GM19023 (cell line): ENCODE measurements at regions not wholly inside any gene's neighbourhood (a gene's known extent, or its start where the extent isn't known, plus 50 kb on each side); places are given as distances from the start of the nearest gene placed in this dataset.

Experiments
- ATAC-seq: cut with Tn5 transposase; IDR thresholded peaks from one replicate; pipeline ENCODE4 v1.9.1; 2021; ENCODE audit warnings: mild to moderate bottlenecking, moderate library complexity; ENCODE audit not compliant: unreplicated experiment

DNA sequence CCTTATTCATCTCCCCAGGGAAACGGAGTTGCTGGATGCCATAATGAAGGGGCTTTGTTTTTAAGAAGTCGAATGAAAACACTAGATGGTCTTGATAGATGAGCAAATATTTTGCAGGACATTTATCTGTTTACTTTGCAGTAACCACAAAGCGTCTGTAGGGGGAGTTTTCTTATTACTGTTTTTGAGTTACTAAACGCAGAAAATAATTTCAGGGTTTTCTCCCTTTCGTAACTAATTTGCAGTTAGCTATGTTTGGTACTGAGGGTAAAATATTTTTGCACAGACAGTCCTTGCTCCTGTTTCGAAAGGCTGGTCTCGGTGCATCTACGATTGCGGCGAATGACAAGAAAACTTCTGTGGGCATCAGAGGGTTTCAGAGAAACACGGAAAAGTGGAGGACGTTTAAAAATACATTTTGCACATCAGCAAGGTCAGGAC lies 505.6 kb upstream of the MKI67 start:
- ATAC-seq = no peak

DNA sequence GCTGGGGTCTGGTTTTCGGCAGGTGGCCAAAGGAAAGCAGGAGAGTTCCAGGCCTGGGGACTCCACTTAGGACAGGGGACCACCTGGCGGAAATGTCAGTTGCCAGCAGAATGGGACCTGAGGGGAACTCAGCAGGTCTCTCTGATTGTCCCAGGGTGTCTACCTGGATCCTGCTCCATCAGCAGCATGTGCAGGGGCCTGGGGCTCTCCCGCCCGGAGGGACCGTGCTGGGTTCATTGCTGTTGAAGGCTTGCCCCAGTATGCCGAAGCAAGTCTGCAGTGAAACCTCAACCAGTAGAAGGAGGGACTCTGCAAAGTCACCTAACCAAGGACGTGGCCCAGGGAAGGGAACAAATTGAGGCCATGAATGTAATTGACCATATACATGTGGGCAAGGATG lies 506.5 kb upstream of the MKI67 start:
- no peak for ATAC-seq

DNA sequence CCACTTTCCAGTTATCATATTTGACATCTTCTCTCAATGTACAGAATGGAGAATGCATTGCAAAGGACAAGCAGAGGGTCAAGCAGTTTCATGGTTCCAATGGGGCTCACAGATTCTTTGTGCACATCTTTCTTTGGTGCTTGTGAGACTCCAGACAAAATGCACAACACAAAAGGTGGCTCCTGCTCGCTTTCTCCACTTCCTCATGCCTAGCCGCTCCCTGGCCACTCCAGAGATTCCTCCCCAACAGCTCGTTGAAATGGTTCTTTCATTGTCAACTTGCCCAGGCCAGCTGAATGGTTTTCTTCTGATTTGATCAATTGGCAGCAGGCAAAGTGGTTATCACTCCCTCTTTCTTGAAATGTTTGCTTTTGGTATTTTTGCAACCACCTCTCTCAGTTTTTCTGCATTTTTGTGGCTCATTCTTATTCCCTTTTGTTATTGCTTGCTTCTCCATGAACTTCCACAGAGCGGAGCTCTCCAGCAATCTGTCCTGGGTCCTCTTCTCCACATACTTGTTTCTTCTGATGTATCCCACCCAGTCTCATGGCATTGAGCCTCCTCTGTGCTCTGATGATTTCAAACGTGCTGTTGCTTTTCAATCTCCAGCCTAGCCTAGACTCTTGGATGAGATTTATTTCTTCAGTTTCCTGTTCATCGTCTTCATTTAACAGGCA lies 507.8 kb upstream of the MKI67 start:
- no peak for ATAC-seq

DNA sequence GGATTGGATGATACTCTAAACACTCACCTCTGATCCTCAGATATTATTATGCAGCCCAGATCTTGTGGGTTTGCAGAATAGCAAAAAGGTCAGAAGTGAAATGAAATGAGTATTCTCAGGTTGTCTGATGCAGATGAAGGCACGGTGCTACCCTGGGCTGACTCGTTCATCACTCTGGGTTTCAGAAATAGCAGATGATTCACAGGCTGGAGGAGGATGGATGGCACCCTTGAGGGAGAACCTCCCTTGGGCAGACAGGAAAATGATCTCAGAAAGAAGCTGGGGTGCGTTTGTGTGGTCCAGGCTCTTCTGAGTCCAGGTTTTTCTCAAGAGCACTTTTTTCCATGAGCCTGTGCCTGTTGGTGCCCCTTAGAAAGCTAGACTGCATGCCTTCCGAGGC lies 515.8 kb upstream of the MKI67 start:
- no peak for ATAC-seq

DNA sequence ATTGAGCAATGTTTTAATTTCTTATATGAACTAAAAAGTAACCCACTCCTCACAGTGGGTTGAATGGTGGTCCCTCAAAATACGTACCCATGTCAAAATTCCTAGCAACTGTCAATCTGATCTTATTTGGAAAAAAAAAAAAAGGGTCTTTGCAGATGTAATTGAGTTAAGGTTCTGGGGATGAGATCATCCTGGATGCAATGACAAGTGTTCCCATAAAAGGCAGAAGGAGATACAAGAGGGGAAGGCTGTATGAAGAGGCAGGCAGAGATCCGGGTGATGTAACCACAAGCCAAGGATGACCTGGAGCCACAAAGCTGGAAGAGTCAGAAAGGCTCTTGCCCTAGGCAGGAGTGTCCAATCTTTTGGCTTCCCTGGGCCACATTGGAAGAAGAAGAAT lies 516.3 kb upstream of the MKI67 start:
- no peak for ATAC-seq

DNA sequence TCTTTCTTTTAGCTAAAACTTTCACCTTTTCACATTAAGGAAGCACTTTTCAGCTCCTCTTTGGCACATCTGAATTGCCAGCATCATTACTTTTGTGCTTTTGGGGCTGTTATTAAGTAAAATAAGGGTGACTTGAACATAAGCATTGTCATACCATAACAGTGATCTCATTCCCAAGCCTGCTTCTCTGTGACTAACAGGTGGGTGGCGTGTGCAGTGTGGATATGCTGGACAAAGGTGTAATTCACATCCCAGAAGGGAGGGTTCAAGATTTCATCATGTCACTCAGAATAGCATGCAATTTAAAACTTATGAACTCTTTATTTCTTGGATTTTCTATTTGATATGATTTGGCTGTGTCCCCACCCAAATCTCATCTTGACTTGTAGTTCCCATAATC lies 517.4 kb upstream of the MKI67 start:
- ATAC-seq = no peak

DNA sequence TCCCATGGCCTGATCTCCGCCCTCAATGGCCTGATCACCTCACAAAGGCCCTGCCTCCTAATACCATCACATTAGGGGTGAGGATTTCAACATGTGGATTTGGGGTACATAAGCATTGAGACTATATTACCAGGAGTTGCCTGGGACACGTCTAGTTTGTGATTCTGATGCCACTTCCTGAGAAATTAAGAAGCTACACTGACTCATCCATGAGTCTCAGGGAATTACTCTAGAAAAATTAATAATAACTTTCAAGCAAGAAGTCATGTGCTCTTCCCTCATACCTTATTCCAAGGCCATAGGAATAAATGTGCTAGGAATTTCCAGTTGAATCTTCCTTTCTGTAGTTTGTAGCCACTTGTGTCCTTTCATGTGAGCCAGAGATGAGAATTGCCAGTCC lies 519.3 kb upstream of the MKI67 start:
- no peak for ATAC-seq

DNA sequence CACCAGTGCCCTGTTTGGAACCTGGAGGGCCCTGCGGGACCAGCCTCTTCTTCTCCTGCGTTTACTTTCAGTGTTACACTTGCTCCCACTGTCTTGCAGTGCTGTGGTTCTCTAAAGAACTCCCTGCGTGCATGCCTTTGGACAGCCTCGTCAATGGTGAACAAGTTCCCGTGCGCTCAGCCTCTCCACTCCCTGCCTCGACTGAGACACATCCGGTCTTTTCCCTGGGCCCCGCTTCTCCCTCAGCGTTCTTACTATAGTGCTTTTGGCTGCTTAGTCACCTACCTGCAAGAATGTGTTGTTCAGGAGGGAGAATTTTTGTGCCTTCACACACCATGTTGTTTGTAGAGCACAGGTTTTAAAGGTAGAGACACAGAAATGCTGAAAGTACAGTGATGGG lies 520.7 kb upstream of the MKI67 start:
- ATAC-seq = no peak

DNA sequence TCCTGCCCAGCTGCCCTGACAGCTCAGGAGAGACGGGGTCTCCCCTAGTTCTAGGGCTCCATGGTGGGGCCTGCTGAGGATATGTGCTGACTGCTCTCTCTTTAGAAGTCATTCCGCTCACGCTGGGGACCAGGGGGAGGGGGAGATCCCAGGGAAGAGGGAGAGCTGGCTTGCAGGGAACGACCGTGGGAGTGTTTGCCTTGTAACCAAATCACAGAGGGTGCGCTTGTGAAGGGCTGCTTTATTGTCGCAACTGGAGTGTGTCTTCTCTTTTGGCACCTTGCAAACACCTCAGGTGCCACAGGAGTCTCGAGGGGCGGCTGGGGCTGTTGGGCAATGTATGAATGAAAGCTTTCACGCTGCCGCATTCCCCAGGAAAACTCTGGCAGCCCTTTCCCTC lies 531.3 kb upstream of the MKI67 start:
- ATAC-seq = no peak

DNA sequence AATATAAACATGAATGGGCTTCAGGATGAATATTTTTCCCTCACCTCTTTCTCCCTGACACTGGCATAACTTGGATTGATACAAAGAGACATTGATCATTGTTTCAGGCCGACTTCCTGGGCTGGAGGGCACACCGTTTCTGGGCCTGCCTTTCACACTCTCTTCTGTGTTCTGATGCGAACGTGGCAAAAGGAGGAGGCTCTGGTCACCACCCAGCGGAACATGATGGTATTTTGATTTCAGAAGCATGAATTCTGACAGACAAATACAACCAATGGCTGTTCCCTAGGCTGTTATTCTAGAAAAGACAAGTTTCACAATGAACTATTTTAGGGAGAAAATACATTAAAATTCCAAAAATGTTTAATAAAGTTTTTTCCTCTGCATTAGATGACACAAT lies 534.5 kb upstream of the MKI67 start:
- no peak for ATAC-seq

DNA sequence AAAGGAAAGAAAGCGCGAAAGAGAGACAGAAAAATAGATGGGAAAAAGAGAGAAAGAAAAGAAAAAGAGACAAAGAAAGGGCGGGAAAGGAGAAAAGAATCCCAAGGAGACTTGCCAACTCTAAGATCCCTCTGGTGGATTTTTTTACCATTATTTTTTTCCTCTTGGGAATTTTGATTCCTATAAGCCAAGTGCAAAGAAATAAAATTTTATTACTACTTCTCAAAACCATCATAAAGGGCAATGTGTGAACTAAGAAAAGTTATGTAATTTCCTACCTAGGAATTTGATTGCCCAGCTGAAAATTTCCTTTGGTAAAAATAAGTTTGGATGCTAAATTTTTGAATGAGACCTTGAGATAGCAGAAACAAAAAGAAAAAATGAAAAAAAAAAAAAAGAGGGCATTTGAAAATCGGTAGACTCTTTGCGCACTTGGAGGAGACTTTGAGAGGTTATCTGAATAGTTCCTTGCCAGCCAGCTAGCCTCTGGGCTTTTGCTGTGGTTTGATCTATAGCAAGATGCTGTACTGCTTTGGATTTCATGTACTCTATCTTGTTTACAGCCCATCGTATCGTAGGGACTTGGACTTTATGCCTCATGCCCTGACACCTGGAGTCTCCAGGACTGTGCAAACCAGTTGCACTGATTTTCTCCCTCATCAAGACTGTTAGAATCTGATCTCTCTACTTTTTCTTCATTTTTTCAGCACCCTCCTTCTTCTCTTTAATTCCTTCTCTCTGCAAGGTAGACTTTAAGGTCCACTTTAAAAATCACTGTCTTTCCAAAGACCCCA lies 535.4 kb upstream of the MKI67 start:
- ATAC-seq = no peak

DNA sequence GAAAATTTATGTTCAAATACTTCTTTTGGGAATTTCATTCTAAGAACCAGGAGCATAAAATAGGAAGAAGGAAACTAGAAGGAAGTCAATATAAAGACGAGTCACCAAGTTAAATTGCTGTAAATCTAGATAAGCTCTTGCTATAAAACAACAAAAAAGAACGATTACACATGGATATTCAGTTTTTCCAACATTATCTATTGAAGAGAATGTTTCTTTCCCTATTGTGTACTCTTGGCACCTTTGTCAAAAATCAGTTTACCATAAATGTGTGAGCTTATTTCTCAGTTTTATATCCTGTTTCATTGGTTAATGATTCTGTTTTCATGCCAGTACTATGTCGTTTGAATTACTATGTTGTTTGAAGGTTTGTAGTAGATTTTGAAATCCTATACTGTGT lies 536.3 kb upstream of the MKI67 start:
- no peak for ATAC-seq

DNA sequence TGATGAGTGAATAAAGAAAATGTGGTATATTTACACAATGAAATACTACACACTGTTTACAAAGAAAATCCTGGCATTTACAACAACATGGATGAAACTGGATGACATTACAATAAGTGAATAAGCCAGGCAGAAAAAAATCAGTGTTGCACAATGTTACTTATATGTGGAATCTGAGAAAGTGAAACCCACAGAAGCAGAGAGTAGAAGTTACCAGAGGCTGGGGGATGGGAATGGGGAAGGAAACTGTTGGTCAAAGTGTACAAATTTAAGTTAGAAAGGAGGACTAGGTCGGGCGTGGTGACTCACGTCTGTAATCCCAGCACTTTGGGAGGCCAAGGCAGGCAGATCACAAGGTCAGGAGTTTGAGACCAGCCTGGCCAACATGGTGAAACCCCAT lies 538.5 kb upstream of the MKI67 start:
- no peak for ATAC-seq

DNA sequence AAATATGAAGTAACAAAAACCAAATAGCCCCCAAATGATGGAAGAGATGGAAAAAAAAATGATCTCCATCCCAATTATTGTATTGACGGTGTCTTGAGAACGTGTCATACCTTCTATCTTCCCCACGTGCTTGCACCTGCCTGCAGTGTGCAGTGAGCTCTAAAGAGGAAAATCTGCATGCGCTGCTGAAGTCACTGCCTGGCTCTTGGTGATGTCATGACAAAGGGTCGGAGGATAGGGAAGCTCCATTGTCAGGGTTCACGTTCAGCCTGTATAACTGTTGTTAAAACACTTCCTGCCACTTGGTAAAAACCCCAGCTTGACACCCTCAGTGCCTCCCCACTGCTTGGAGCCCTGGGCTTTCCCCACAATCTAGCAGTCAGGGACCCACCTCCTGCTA lies 549.2 kb upstream of the MKI67 start:
- no peak for ATAC-seq

DNA sequence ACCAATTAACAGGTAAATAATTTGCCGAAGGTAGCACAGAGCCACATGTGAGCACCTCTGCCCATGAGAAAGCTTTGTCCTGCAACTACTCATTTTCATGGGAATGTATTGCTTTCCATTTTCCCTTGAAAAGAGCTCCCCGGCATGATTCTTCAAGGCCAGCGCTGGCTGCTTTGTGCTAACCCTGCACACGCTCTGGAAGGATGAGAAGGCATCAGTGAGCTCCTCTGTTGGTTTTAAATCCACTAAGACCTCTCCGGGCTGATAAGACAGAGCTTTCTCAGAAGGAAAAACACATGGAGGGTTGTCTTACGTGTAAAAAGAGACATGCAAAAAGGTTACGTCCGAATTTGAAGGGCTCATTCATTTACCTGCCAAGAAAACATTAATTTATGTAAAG lies 553.9 kb upstream of the MKI67 start:
- no peak for ATAC-seq

DNA sequence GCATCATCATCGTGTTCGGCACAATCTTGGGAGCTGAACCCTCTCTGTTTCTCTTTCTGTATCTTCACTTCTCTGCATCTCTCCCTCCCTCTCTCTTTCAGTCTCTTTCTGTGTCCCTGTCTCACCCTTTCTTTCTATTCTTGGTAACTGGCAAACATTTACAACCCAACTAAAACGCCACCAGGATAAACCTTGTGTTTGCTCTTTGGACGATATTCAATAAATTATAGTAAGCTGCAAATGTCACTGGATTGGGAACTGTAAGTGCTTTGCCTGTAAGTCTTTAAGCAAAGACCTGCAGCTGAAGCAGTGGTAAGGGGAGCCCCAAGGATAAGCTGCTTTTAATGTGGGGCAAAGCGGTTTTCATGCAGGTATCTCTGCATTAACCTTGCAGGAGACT lies 558.0 kb upstream of the MKI67 start:
- no peak for ATAC-seq

DNA sequence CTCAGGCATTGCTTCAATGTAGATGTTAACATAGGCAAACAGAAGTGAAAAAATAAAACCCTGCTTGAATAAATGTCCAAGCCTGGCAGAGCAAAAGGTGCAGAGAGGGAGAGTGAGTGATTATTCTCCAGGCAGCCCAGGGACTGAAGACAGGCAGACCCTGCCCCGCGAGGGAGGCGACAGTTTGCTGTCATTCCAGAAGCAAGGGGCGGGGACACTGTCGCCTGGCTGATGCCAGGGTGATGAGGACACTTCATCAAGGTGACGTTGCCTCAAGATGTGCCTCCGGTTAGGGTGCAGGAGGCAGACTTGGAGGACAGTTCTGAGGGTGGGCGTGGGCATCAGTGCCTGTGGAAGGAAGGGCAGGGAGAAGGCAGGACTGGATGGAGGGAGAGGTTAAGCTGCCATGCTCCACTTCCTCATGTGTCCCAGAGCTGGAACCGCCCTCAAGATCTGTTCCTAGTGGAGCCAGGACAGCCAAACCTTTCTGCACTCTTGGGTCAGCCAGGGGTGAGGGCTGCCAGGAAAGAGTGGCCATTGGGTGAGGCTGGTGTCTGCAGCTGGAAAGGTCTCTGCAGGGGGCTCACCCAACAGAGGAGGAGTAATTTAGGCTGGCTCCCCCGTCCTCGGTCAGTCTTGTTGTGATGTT lies 560.5 kb upstream of the MKI67 start:
- ATAC-seq = no peak

DNA sequence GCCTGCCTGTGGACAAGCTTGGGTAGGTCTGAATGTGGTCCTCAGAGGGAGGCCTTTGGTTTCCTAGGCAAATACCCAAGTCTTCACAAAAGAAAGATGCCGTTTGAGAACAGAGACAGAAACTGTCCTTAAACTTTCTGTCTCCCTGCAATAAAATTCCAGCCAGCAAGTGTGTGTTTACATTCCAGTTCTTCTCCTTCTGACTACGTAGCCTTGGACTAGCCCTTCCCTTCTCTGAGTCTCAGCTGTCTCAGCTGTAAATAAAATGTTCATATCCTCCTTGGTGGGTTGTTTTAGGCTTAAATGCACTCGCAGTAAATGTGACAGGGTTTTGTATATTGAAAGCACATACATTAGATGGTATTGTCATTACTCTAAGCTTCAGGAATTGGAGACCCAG lies 561.2 kb upstream of the MKI67 start:
- ATAC-seq = no peak

DNA sequence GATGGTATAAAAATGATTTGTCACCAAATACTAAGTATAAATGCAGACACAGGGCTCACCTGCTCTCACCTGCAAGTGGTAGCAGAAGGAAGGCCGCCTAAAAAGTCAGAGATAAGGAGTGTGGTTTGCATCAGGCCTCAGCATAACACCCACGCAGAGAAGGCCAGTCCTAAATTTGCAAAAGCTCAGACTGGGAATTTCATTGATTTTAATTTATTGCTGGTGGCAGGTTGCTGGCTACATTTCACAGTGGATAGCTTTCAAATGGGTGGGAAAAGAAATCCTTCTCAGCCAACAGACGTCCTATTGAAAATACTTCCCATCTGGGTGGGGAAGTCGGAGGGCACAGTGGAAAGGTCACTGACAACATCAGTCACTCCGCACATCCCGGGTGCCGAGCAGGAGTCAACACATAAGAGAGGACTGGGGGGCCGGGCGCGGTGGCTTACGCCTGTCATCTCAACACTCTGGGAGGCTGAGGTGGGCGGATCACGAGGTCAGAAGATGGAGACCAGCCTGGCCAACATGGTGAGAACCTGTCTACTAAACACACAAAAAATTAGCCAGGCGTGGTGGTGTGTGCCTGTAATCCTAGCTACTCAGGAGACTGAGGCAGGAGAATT lies 561.8 kb upstream of the MKI67 start:
- ATAC-seq = no peak

DNA sequence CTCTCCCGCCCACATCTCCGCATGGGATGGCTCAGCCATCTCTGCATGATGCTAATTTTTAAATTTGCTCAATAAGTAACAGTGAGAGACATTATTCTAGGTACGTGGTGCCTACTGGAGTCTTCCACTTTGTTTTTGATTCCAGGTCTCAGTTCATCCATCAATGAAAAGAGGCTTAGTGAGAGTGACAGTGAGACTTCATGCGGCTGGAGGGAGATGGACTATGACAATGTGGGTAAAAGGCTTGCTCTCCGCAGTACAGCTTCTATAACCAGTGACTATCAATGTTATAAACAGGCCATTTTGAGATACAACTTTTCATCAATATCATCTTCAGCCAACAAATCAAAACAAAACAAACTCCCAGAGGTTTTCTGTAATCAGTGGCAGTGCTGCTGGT lies 563.4 kb upstream of the MKI67 start:
- no peak for ATAC-seq

DNA sequence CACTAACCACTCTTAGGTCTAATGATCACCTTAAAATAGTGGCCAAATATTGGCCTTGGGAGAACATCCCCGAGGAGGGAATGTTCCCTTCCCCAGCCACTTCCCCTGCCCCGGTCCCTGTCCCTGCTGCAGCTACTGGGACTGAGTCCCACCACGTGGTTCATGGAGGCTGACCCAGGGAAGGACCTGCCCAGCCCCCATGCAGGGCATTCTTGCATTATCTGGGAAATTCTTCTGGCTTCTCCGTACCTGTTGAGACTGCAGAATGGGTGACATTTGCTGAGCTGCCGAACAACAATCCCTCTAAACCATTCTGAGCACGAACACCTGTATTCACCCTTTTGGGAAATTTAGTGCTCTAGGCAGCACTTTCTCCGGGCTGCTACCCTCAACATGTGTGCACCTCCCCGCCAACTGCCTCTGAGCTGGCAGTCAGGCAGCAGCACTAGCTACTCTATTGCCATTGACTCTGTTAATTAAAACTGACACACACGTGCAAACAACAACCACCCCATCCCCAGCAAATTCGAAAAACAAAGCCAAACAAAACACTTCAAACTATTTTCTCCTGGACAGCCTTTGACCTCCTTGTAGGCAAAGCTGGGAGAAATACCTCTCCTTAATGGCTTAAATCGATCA lies 567.4 kb upstream of the MKI67 start:
- no peak for ATAC-seq
